Thyroid gland (tissue), 4 donors: ENCODE measurements at regions not wholly inside any gene's neighbourhood (a gene's known extent, or its start where the extent isn't known, plus 50 kb on each side); places are given as distances from the start of the nearest gene placed in this dataset.

Experiments
- DNase-seq, 2 donors: peaks; one replicate each; pipeline ENCODE4 v3.0.0-alpha.2; 2019
- H3K27ac ChIP-seq, 3 donors: fragments of 200-600 bp; sonication (generic); 1 replicate in 2 of 3; 2 replicates in 1 of 3; pipeline ENCODE4 v1.5.1; 2016 to 2019; ENCODE audit warnings: mild to moderate bottlenecking in 1 of 3, moderate library complexity in 1 of 3
- H3K27me3 ChIP-seq: fragments of 200-600 bp; sonication (generic); one replicate; pipeline ENCODE4 v1.5.1; 2019
- H3K36me3 ChIP-seq, 2 donors: fragments of 200-600 bp; sonication (generic); one replicate each; pipeline ENCODE4 v1.5.1; 2016 to 2019
- H3K4me1 ChIP-seq, 2 donors: fragments of 200-600 bp; sonication (generic); one replicate each; pipeline ENCODE4 v1.5.1; 2017 to 2019
- H3K4me3 ChIP-seq, 3 donors: fragments of 200-600 bp; sonication (generic); replicated peaks in 1 of 3; 1 replicate in 2 of 3; 2 replicates in 1 of 3; pipeline ENCODE4 v1.5.1; 2016; ENCODE audit warnings: mild to moderate bottlenecking in 1 of 3
- H3K9me3 ChIP-seq: fragments of 200-600 bp; sonication (generic); one replicate; pipeline ENCODE4 v1.5.1; 2017
- CTCF ChIP-seq, 6 experiments: fragments of 200-600 bp in 3 of 6; fragments of 450-650 bp in 3 of 6; sonication (generic) in 3 of 6; IDR thresholded peaks; one replicate each; pipeline ENCODE4 v1.5.1; 2016 to 2019; ENCODE audit warnings: antibody characterized with exemption in 6 of 6, mild to moderate bottlenecking in 2 of 6, inconsistent platforms in 1 of 6, moderate library complexity in 1 of 6
- POLR2A ChIP-seq, 2 donors: fragments of 450-650 bp; IDR thresholded peaks; one replicate each; pipeline ENCODE4 v1.6.1; 2017; ENCODE audit warnings: antibody characterized with exemption in 2 of 2, mild to moderate bottlenecking in 2 of 2, moderate library complexity in 1 of 2
- WGBS, 2 donors: methylation state at CpG; one replicate each; pipeline ENCODE4 v1.1.5; 2017; 5-methylcytosine and 5-hydroxymethylcytosine counted together
- intact Hi-C: fragments of 100-400 bp; cut with DNase I; formaldehyde crosslinking; loops from one replicate; pipeline ENCODE4 v1.15.1; 2023

GRCh38 chr9:19665146-19665863, 123.5 kb downstream of the SLC24A2 start:
- Histone ChIP-seq H3K36me3 (no peaks in the 10 kb centered on the region), H3K27ac (no peak overlapping the region), H3K4me3 (no peak overlapping the region), H3K27me3 (no peaks in the 10 kb centered on the region), H3K9me3 (no peaks in the 10 kb centered on the region), H3K4me1 (no peaks in the 10 kb centered on the region)
- intact Hi-C loops, result no loop called here
- no peak for DNase-seq
- WGBS, 2 donors, result 81 to 93% methylated on average over 9 of the region's 9 CpGs
- no peak for TF ChIP-seq CTCF (IDR thresholded peaks at IDR 0.05)
- no peak for TF ChIP-seq POLR2A (IDR thresholded peaks at IDR 0.05)

- intact Hi-C loops, result no loop called here
- H3K27ac ChIP-seq, result no peak overlapping the region
- H3K27me3 ChIP-seq, result no peaks in the 10 kb centered on the region
- peaks cover 0 to 6% of the 10 kb centered on the region in 2 donors for H3K4me1 ChIP-seq
- H3K36me3 ChIP-seq, result no peaks in the 10 kb centered on the region
- H3K9me3 ChIP-seq, result no peaks in the 10 kb centered on the region
- TF ChIP-seq POLR2A (IDR thresholded peaks at IDR 0.05) (no peak), CTCF (IDR thresholded peaks at IDR 0.05) (no peak)
- DNase-seq, result no peak
- no peak overlapping the region for H3K4me3 ChIP-seq
- WGBS, 2 donors, result 57 to 65% methylated on average over 3 of the region's 3 CpGs
These were observed 125.3 kb downstream of the SLC24A2 start for GRCh38 chr9:19663570-19663969.

- DNase-seq, result no peak
- Histone ChIP-seq H3K9me3 (no peaks in the 10 kb centered on the region), H3K4me3 (no peak overlapping the region), H3K36me3 (no peaks in the 10 kb centered on the region), H3K27me3 (no peaks in the 10 kb centered on the region), H3K4me1 (peaks cover 0 to 6% of the 10 kb centered on the region in 2 donors), H3K27ac (no peak overlapping the region)
- WGBS, 2 donors, result 85 to 94% methylated on average over 6 of the region's 6 CpGs
- no peak for TF ChIP-seq CTCF (IDR thresholded peaks at IDR 0.05)
- no peak for TF ChIP-seq POLR2A (IDR thresholded peaks at IDR 0.05)
- intact Hi-C loops, result no loop called here
These were observed 126.6 kb downstream of the SLC24A2 start for GRCh38 chr9:19662213-19662612.

- H3K27me3 ChIP-seq, result no peaks in the 10 kb centered on the region
- H3K4me3 ChIP-seq, result no peak overlapping the region
- WGBS, 2 donors, result 17 to 33% methylated on average over 6 of the region's 6 CpGs
- intact Hi-C loops, result no loop called here
- H3K9me3 ChIP-seq, result no peaks in the 10 kb centered on the region
- peak; percentile 7 to 15 for DNase-seq
- H3K27ac ChIP-seq, result no peak overlapping the region
- H3K36me3 ChIP-seq, result no peaks in the 10 kb centered on the region
- TF ChIP-seq POLR2A (IDR thresholded peaks at IDR 0.05) (no peak), CTCF (IDR thresholded peaks at IDR 0.05) (no peak)
- H3K4me1 ChIP-seq, result peaks cover 0 to 6% of the 10 kb centered on the region in 2 donors
These were observed 128.8 kb downstream of the SLC24A2 start for GRCh38 chr9:19660019-19660418.

- peaks cover 0 to 6% of the 10 kb centered on the region in 2 donors for H3K4me1 ChIP-seq
- no peak for DNase-seq
- H3K9me3 ChIP-seq, result no peaks in the 10 kb centered on the region
- 88% methylated on average over 4 of the region's 4 CpGs for WGBS, 2 donors
- H3K4me3 ChIP-seq, result no peak overlapping the region
- no peaks in the 10 kb centered on the region for H3K27me3 ChIP-seq
- no peak overlapping the region for H3K27ac ChIP-seq
- intact Hi-C loops, result no loop called here
- H3K36me3 ChIP-seq, result no peaks in the 10 kb centered on the region
- no peak for TF ChIP-seq POLR2A (IDR thresholded peaks at IDR 0.05)
- no peak for TF ChIP-seq CTCF (IDR thresholded peaks at IDR 0.05)
These were observed 132.1 kb downstream of the SLC24A2 start for GRCh38 chr9:19656704-19657103.
